Body of pancreas (tissue), 4 donors: ENCODE measurements at regions not wholly inside any gene's neighbourhood (a gene's known extent, or its start where the extent isn't known, plus 50 kb on each side); places are given as distances from the start of the nearest gene placed in this dataset.

Source experiments
- POLR2A ChIP-seq, 3 donors: fragments of 450-650 bp; IDR thresholded peaks; one replicate each; pipeline ENCODE4 v1.6.1; 2016; ENCODE audit warnings: antibody characterized with exemption in 3 of 3, mild to moderate bottlenecking in 2 of 3
- TF ChIP-seq, protein P1 (sequence below), 7 experiments: fragments of 450-650 bp in 4 of 7; fragments of 200-600 bp in 3 of 7; sonication (generic) in 3 of 7; IDR thresholded peaks; one replicate each; pipeline ENCODE4 v1.5.1; 2016 to 2019; ENCODE audit warnings: antibody characterized with exemption in 7 of 7

DNA sequence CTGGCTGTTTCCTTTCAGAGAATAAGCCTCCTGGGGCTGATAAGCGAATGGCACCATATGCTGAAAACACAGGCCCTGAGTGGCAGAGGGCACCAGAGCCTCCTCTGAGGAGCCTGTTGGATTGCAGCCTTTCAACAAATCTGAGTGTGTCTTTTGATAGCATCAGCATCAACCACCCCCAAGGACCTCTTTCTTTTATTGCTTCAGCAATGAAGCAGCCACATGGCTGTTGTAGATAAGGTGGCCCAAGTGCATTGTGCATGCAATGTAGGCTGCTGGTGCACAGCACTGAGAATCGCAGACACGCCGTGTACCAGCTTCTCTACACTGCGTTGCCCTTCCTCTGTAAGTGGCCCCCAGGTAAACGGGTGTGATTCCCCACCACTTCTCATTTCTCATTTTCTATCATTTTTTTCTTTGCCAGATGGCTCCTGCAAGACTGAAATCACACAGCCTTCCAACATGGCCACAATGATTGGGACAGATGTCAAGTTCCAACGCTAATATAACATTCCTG is 191.7 kb downstream of the DAD1 start:
- TF ChIP-seq, protein P1, sequence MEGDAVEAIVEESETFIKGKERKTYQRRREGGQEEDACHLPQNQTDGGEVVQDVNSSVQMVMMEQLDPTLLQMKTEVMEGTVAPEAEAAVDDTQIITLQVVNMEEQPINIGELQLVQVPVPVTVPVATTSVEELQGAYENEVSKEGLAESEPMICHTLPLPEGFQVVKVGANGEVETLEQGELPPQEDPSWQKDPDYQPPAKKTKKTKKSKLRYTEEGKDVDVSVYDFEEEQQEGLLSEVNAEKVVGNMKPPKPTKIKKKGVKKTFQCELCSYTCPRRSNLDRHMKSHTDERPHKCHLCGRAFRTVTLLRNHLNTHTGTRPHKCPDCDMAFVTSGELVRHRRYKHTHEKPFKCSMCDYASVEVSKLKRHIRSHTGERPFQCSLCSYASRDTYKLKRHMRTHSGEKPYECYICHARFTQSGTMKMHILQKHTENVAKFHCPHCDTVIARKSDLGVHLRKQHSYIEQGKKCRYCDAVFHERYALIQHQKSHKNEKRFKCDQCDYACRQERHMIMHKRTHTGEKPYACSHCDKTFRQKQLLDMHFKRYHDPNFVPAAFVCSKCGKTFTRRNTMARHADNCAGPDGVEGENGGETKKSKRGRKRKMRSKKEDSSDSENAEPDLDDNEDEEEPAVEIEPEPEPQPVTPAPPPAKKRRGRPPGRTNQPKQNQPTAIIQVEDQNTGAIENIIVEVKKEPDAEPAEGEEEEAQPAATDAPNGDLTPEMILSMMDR (IDR thresholded peaks at IDR 0.05) = no peak
- no peak for TF ChIP-seq POLR2A (IDR thresholded peaks at IDR 0.05)
